ENCODE measurements at regions not wholly inside any gene's neighbourhood (a gene's known extent, or its start where the extent isn't known, plus 50 kb on each side); places are given as distances from the start of the nearest gene placed in this dataset.
"Not testable (repeated sequence)": the region's sequence is repeated elsewhere in the genome, so short reads cannot be mapped to it uniquely, and the experiment has no call there.

DNA sequence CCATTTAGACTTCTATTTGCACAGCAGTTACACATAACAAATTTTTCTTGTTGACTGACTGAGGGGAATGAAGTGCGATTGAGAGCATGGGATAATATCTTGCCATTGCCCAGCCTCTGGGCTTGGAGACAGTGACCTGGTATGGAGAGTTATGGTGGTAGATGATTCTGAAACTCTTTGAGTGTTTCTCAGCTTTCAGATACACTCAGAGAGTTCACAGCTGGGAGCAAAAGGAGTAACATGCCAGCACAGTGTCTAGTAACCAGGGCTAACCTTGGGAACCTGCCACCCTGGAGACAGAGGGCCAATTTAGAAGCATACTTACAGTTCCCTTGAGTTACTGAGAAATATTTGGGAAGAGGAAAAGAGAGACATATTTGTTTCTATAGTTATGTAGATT is 1099.3 kb upstream of the CELF4 start:
- DNase-seq, result no peak

GRCh38 chr18:38663682-38664081 is 1098.1 kb upstream of the CELF4 start:
- DNase-seq, result no peak

- no peak for DNase-seq
These were observed 1097.7 kb upstream of the CELF4 start for GRCh38 chr18:38663270-38663669.

- no peak for DNase-seq
These were observed 1089.3 kb upstream of the CELF4 start for GRCh38 chr18:38654946-38655345.

DNA sequence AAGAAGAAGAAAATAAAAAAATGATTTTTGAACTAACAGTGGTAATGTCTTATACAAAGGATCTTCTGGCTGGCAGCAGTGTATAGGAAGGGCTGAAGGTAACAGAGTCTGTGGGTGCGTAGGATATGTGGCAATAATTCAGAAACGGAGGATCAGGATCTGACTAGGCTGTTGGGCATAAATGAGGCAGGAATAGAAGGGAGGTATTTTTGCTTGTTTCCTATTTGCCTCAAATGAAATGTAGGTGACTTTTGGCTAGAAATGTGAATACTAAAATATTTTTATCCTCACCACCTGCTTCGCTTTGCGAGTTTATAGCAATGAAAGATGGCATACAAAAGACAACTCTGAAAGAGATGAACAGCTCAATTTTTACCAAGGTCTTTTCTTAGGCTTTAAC is 1086.1 kb upstream of the CELF4 start:
- DNase-seq, result no peak

DNA sequence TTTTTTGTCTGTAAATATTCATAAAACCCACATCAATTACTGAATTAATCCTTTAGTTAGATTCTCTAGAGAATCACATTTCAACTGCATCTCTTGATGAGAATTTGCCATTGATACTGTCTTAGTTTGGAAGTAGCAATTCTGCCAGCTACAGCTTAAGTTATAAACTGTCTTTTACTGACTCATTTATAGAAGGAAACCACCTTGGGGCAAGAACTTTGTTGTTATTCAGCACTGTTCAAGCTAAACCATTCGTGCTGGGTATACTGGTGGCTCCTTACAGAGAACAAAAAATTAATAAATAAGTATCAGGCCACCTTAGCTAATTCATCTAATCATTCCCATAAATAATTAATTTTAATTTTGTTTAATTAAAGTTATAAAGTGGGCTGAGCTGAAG is 1082.6 kb upstream of the CELF4 start:
- DNase-seq, result no peak

DNA sequence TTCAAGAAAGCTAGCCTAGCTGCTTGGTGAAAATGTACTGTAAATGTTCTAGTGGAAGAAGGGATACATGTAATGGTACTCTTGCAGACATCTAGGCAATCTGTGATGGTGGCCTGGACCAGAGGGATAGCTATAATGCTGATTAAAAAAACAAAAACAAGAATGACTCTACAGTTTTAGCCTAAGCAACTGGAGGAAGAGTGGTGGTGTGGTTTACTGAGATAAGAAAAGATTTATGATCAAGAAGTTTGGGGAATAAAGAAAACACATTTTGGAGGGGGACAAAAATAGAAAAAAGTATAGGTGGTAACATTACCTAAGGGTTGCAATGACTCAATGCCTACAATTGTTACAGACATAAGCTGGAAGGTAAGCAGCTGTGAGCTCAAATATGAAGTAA is 1080.7 kb upstream of the CELF4 start:
- DNase-seq, result no peak

GRCh38 chr18:38644875-38645641 is 1079.5 kb upstream of the CELF4 start:
- DNase-seq, result no peak

- DNase-seq, result no peak
These were observed 1077.1 kb upstream of the CELF4 start for GRCh38 chr18:38642711-38643110.

- DNase-seq, result not testable (repeated sequence)
These were observed 1074.1 kb upstream of the CELF4 start for GRCh38 chr18:38639700-38640099.

GRCh38 chr18:38635709-38636430 is 1070.3 kb upstream of the CELF4 start:
- no peak for DNase-seq

GRCh38 chr18:38634117-38634516 is 1068.5 kb upstream of the CELF4 start:
- no peak for DNase-seq

DNA sequence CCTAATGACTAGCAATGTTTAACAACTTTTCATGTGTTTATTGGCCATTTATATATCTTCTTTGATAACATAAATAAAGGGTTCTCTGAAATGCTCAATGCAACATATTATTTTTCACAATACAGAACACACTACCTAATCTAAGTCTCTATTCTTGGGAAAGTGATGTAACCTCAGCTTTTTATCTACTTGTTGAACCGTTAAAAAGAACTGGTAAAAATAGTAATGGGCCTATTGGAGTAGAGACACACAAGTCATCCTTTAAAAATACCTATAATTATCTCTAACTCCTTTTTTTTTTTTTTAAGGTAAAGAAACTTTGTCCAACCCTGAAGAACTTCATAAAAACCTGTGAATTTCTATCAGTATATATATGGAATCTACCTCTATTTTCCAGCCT is 1067.7 kb upstream of the CELF4 start:
- no peak for DNase-seq

- DNase-seq, result no peak
These were observed 1053.5 kb upstream of the CELF4 start for GRCh38 chr18:38619129-38619528.

GRCh38 chr18:38616306-38616705 is 1050.7 kb upstream of the CELF4 start:
- no peak for DNase-seq

GRCh38 chr18:38612904-38613303 is 1047.3 kb upstream of the CELF4 start:
- DNase-seq, result no peak

GRCh38 chr18:38611036-38611964 is 1045.7 kb upstream of the CELF4 start:
- DNase-seq, result no peak

DNA sequence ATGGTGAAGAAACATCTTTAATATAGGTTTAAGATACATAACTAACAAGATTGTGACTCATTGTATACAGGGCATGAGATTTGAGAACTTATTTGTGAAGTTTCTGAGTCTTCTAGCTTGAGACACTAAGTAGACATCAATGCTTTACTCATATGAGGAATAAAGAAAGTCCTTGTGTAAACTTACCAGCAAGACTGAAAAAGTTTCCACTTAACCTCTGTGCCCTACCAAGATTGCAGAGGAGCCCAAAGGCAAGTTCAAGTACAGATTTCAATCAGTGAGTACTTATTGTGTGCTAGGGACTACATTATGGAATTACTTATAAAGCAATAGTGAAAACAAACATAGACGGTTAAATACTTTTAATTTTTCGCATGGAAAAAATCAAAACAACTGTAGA is 1041.2 kb upstream of the CELF4 start:
- no peak for DNase-seq

DNA sequence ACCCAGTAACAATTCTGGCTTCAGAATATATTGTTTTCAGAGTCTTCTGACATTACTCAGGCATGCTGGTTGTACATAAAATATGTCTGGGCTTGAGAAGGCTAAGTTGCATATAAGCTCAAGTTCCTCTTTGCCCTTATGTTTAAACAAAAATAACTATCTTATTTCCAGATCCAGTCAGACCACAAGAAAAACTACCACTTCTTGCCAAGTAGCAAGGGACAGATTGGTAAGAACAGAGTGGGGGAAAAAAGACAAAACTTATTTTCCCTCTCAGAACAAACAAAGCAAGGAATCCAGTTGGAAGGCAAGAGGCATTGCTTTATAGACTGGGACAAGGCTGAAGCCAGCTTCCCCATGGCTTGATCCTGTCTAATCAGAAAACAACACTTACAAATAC is 1036.7 kb upstream of the CELF4 start:
- DNase-seq, result no peak

DNA sequence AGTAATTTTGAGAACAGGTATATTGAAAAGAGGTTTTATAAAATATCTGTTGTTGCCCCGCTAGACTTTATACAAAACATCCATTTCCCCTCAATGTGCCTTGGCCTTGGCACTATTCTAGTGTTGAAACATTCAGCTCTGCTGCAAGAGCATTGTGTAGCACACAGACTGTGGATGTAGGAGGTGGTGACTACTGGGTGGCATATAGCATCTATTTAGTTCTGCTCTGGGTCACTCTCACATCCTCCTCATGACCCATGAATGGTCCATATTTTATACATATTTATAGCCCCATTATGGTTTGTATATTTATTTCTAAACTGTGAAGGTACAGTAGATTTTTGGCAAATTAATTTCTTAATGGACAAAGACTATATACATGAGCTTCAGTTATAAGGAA is 1022.0 kb upstream of the CELF4 start:
- no peak for DNase-seq

GRCh38 chr18:38586327-38586726 is 1020.7 kb upstream of the CELF4 start:
- DNase-seq, result no peak

DNA sequence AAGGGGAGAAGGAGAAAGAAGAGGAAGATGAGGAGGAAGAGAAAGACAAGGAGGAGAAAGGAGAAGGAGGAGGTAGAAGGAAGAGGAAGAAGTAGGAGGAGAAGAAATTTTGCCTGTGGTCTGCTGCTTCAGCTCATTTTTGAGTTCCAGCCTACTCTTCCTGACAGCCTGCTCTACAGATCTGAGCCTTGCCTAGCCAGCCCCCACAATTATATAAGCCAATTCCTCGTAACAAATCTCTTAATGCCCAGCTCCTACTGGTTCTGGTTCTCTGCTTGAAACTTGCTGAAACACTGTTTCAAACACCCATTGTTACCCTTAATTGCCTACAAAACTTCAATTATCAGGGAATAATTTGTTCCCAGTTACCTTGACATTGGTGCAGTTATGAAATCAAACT is 1014.2 kb upstream of the CELF4 start:
- DNase-seq, result no peak

- no peak for DNase-seq
These were observed 1011.3 kb upstream of the CELF4 start for GRCh38 chr18:38576916-38577315.

- DNase-seq, result no peak
These were observed 1010.8 kb upstream of the CELF4 start for GRCh38 chr18:38576349-38576748.
